ENCODE measurements at regions not wholly inside any gene's neighbourhood (a gene's known extent, or its start where the extent isn't known, plus 50 kb on each side); places are given as distances from the start of the nearest gene placed in this dataset.
"Not testable (repeated sequence)": the region's sequence is repeated elsewhere in the genome, so short reads cannot be mapped to it uniquely, and the experiment has no call there.

GRCh38 chrX:125089761-125090445, 229.8 kb upstream of the TEX13C start:
- DNase-seq (ENCODE audit: low spot score) = no peak

DNA sequence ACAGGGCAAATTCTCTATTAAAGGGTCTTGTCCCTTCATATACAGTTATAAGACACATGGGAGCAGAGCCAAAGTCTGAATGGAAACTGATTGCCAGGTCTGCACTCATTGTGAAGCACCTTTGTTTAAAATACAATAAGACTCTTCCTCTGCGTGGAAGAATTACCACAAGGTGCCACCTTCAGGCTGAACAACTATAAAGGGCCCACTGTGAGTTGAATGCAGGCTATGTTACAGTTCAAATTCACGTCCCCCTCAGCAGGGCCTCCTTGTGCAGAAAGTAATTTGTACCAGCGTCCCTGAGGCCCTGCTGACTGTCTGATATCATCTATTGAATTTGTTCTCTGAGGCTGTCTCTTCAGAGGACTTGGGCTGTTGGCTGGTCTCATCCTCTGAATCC, 225.8 kb upstream of the TEX13C start:
- no peak for DNase-seq (ENCODE audit: low spot score)

GRCh38 chrX:125094901-125095300, 224.8 kb upstream of the TEX13C start:
- no peak for DNase-seq (ENCODE audit: low spot score)

GRCh38 chrX:125096469-125096868, 223.2 kb upstream of the TEX13C start:
- no peak for DNase-seq (ENCODE audit: low spot score)

GRCh38 chrX:125096870-125097269, 222.8 kb upstream of the TEX13C start:
- no peak for DNase-seq (ENCODE audit: low spot score)

- DNase-seq (ENCODE audit: low spot score) = no peak
Measured at GRCh38 chrX:125101971-125102755, 217.5 kb upstream of the TEX13C start.

DNA sequence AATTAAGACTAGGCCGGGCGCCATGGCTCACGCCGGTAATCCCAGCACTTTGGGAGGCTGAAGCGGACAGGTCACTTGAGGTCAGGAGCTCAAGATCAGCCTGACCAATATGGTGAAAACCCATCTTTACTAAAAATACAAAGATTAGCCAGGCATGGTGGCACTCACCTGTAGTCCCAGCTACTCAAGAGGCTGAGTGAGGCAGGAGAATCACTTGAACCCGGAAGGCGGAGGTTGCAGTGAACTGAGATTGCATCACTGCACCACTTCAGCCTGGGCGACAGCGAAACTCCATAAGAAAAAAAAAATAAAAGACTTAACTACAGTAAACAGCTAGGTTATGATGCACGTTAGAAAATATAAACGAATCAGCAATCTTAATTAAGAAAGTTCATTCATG, 216.0 kb upstream of the TEX13C start:
- DNase-seq (ENCODE audit: low spot score) = no peak

DNA sequence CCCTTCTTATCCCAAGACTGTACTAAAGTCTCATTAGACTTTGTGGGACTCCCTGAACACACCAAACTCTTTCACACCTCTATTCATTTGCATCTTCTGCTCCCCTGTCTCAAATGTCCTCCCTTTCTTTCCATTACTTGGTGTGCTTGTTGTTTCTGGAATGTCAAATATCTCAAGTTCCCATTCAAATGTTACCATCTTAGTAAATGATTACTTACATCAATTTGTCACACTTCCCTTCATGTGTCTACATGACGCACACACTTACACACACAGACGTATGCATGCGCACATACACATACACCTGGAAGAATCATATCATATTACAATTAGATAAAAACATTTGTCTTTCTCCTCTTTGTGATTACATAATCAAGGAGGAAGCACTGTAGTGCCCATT, 210.8 kb upstream of the TEX13C start:
- no peak for DNase-seq (ENCODE audit: low spot score)

GRCh38 chrX:125131164-125131563, 188.5 kb upstream of the TEX13C start:
- no peak for DNase-seq (ENCODE audit: low spot score)

- no peak for DNase-seq (ENCODE audit: low spot score)
Measured at GRCh38 chrX:125132274-125132673, 187.4 kb upstream of the TEX13C start.

- no peak for DNase-seq (ENCODE audit: low spot score)
Measured at GRCh38 chrX:125137521-125137920, 182.2 kb upstream of the TEX13C start.

GRCh38 chrX:125150231-125150630, 169.4 kb upstream of the TEX13C start:
- DNase-seq (ENCODE audit: low spot score) = no peak

DNA sequence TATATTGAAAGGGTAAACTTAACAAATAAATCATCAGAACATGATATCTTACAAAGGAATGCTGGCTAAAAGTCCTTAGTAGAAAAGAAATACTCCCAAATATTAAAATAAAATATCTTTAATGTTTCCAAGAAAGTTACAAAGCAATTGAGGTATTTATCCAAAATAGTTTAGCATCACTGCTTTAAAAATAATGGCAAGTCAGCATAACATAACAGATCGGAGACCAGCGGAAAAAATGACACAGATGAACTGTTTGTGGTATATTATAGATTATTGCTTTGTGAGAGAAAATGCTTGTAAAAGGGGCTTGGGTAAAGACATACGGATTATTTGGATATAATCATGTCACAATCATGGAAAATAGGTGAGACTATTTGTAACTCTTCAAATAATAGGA, 168.5 kb upstream of the TEX13C start:
- DNase-seq (ENCODE audit: low spot score) = no peak

GRCh38 chrX:125152011-125152410, 167.7 kb upstream of the TEX13C start:
- DNase-seq (ENCODE audit: low spot score) = no peak

- no peak for DNase-seq (ENCODE audit: low spot score)
Measured at GRCh38 chrX:125153621-125154020, 166.1 kb upstream of the TEX13C start.

- DNase-seq (ENCODE audit: low spot score) = not testable (repeated sequence)
Measured at GRCh38 chrX:125154288-125155257, 165.1 kb upstream of the TEX13C start.

DNA sequence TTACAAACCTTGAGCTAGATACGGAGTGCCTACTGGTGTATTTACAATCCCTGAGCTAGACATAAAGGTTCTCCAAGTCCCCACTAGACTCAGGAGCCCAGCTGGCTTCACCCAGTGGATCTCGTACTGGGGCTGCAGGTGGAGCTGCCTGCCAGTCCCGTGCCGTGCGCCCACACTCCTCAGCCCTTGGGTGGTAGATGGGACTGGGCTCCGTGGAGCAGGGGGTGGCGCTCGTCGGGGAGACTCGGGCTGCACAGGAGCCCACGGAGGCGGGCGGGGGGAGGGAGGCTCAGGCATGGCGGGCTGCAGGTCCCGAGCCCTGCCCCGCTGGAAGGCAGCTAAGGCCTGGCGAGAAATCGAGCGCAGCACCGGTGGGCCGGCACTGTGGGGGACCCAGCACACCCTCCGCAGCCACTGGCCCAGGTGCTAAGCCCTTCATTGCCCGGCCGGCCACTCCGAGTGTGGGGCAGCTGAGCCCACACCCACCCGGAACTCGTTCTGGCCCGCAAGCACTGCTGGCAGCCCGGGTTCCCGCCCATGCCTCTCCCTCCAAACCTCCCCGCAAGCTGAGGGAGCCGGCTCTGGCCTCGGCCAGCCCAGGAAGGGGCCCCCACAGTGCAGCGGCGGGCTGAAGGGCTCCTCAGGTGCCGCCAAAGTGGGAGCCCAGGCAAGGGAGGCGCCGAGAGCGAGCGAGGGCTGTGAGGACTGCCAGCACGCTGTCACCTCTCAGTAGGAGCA, 164.2 kb upstream of the TEX13C start:
- DNase-seq (ENCODE audit: low spot score) = not testable (repeated sequence)

DNA sequence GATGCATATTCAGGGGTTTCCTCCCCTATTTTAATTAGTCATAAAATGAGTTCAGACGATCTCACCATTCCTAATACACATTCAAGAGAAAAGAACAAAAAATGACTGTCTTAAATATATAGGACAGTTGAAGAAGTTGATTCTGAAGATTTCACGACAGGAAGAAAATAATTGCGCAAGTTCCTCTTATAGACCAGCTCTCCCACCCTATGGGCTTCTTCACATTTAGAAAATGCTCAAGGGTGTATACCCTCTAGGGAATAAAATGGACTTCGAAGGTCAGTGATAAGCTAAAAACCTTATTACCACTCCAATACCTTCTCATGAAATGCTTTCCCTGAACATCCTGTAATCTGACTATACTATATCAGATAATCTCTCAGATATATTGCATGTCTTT, 149.2 kb upstream of the TEX13C start:
- no peak for DNase-seq (ENCODE audit: low spot score)

DNA sequence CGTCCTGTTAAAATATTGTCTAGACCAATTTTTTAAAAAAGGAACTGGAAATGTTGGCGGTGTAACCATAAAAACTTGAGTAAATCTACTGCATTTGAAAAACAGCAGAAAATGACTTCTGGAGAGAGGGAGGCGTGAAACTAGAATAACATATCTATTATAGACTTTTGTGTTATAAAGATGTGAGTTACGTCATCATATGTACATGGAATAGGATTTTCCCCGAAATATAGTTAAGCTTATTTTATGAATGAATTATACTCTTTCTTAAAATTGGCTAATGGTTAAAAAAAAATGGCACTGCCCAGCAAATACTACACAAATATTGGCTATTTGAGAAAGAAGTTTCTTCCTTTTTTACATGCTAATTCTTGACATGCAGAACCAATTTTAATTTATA, 147.1 kb upstream of the TEX13C start:
- no peak for DNase-seq (ENCODE audit: low spot score)

DNA sequence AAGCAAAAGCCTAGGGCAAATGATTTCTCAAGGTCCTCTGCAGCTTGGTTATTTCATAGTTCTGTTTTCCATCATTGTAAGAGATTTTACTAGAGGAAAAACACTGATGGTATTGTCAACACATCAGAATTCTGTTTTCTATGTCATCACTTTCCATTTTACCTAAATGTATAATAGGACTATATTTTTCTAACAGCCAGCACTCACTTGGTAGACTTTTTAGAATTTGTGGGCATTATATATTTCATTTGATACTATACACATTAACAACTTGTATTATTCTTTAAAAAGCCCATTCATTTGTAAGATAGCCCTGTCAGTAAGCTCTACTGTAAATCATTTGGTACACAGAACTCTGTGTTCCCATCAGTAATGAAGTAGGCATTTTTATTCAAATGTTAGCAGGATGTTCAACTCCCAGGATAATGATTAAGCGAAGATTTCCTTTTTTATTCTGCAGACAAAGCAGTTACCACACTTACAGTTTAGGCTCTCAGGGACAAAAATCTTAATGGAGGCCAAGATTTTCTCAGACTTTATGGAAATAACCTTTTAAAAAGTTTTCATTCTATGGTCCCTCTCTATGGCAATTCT, 143.6 kb upstream of the TEX13C start:
- DNase-seq (ENCODE audit: low spot score) = no peak

GRCh38 chrX:125193921-125194320, 125.8 kb upstream of the TEX13C start:
- DNase-seq (ENCODE audit: low spot score) = no peak

Measured in AG20443 (cell line).